ENCODE measurements at regions not wholly inside any gene's neighbourhood (a gene's known extent, or its start where the extent isn't known, plus 50 kb on each side); places are given as distances from the start of the nearest gene placed in this dataset.
"Not testable (repeated sequence)": the region's sequence is repeated elsewhere in the genome, so short reads cannot be mapped to it uniquely, and the experiment has no call there.

DNA sequence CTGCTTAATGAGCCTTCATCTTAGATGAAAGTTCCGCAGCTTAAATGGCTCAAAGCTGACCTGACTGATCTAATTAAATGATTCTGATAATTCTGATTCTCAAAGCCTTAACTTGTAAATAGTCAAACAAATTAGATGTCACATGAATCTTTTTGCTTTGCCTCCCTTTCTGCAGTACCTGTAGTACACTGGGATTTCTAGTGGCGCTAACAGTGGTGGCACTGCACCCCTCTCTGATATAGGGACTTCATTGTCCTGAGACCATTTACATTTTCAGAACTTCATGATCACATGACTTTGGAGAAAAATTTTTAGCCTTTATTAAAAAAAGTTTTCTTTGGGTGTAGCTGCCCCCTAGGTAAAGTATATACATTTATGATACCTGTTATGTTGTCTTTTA is 546.7 kb upstream of the ADGRL2 start:
- Histone ChIP-seq H3K9me3 (ENCODE audit: control insufficient read depth in 1 of 2, low read length in 2 of 2) (no peaks in the 10 kb centered on the region), H3K4me1 (ENCODE audit: control insufficient read depth in 1 of 2, insufficient read depth in 2 of 2, low read length in 2 of 2) (no peaks in the 10 kb centered on the region), H3K4me3 (ENCODE audit: low read depth in 1 of 2, low read length in 2 of 2) (no peak overlapping the region), H3K27me3 (ENCODE audit: control insufficient read depth in 1 of 2, insufficient read depth in 2 of 2, low read length in 2 of 2) (no peaks in the 10 kb centered on the region), H3K36me3 (ENCODE audit: control insufficient read depth in 1 of 2, insufficient read depth in 2 of 2, low read length in 2 of 2) (no peaks in the 10 kb centered on the region), H3K27ac (ENCODE audit: low read depth, low read length) (no peak overlapping the region), H3K9ac (ENCODE audit: low read depth in 1 of 2, low read length in 2 of 2) (no peak overlapping the region)

GRCh38 chr1:81252471-81253151 is 548.1 kb upstream of the ADGRL2 start:
- H3K4me3 ChIP-seq (ENCODE audit: low read depth in 1 of 2, low read length in 2 of 2), result no peak overlapping the region
- no peaks in the 10 kb centered on the region for H3K9me3 ChIP-seq (ENCODE audit: control insufficient read depth in 1 of 2, low read length in 2 of 2)
- H3K4me1 ChIP-seq (ENCODE audit: control insufficient read depth in 1 of 2, insufficient read depth in 2 of 2, low read length in 2 of 2), result no peaks in the 10 kb centered on the region
- H3K36me3 ChIP-seq (ENCODE audit: control insufficient read depth in 1 of 2, insufficient read depth in 2 of 2, low read length in 2 of 2), result no peaks in the 10 kb centered on the region
- H3K27ac ChIP-seq (ENCODE audit: low read depth, low read length), result no peak overlapping the region
- no peaks in the 10 kb centered on the region for H3K27me3 ChIP-seq (ENCODE audit: control insufficient read depth in 1 of 2, insufficient read depth in 2 of 2, low read length in 2 of 2)
- no peak overlapping the region for H3K9ac ChIP-seq (ENCODE audit: low read depth in 1 of 2, low read length in 2 of 2)

GRCh38 chr1:81250825-81251224 is 549.9 kb upstream of the ADGRL2 start:
- H3K36me3 ChIP-seq (ENCODE audit: control insufficient read depth in 1 of 2, insufficient read depth in 2 of 2, low read length in 2 of 2); H3K9me3 ChIP-seq (ENCODE audit: control insufficient read depth in 1 of 2, low read length in 2 of 2); H3K27me3 ChIP-seq (ENCODE audit: control insufficient read depth in 1 of 2, insufficient read depth in 2 of 2, low read length in 2 of 2): not testable (repeated sequence)

DNA sequence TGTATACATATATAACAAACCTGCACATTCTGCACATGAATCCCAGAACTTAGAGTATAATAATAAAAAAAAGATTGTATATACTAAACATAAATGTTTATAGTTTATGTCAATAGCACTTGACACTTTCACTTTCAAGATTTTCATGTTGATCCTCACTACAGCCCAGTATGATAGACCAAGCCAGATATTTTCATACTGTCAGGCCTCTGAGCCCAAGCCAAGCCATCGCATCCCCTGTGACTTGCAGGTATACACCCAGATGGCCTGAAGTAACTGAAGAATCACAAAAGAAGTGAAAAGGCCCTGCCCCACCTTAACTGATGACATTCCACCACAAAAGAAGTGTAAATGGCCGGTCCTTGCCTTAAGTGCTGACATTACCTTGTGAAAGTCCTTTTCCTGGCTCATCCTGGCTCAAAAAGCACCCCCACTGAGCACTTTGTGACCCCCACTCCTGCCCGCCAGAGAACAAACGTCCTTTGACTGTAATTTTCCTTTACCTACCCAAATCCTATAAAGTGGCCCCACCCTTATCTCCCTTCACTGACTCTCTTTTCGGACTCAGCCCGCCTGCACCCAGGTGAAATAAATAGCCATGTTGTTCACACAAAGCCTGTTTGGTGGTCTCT is 555.5 kb upstream of the ADGRL2 start:
- H3K27ac ChIP-seq (ENCODE audit: low read depth, low read length); H3K4me1 ChIP-seq (ENCODE audit: control insufficient read depth in 1 of 2, insufficient read depth in 2 of 2, low read length in 2 of 2); H3K4me3 ChIP-seq (ENCODE audit: low read depth in 1 of 2, low read length in 2 of 2); H3K36me3 ChIP-seq (ENCODE audit: control insufficient read depth in 1 of 2, insufficient read depth in 2 of 2, low read length in 2 of 2); H3K9me3 ChIP-seq (ENCODE audit: control insufficient read depth in 1 of 2, low read length in 2 of 2); H3K9ac ChIP-seq (ENCODE audit: low read depth in 1 of 2, low read length in 2 of 2); H3K27me3 ChIP-seq (ENCODE audit: control insufficient read depth in 1 of 2, insufficient read depth in 2 of 2, low read length in 2 of 2): not testable (repeated sequence)

More at GRCh38 chr1:81250825-81251224, 549.9 kb upstream of the ADGRL2 start:
- not testable (repeated sequence) for H3K4me1 ChIP-seq (ENCODE audit: control insufficient read depth in 1 of 2, insufficient read depth in 2 of 2, low read length in 2 of 2); H3K4me3 ChIP-seq (ENCODE audit: low read depth in 1 of 2, low read length in 2 of 2); H3K9ac ChIP-seq (ENCODE audit: low read depth in 1 of 2, low read length in 2 of 2); H3K27ac ChIP-seq (ENCODE audit: low read depth, low read length)

- not testable (repeated sequence) for H3K9ac ChIP-seq (ENCODE audit: low read depth in 1 of 2, low read length in 2 of 2); H3K4me1 ChIP-seq (ENCODE audit: control insufficient read depth in 1 of 2, insufficient read depth in 2 of 2, low read length in 2 of 2); H3K27ac ChIP-seq (ENCODE audit: low read depth, low read length); H3K4me3 ChIP-seq (ENCODE audit: low read depth in 1 of 2, low read length in 2 of 2); H3K36me3 ChIP-seq (ENCODE audit: control insufficient read depth in 1 of 2, insufficient read depth in 2 of 2, low read length in 2 of 2); H3K27me3 ChIP-seq (ENCODE audit: control insufficient read depth in 1 of 2, insufficient read depth in 2 of 2, low read length in 2 of 2); H3K9me3 ChIP-seq (ENCODE audit: control insufficient read depth in 1 of 2, low read length in 2 of 2)
These were observed 556.1 kb upstream of the ADGRL2 start for GRCh38 chr1:81244612-81245011.

- Histone ChIP-seq H3K9ac (ENCODE audit: low read depth in 1 of 2, low read length in 2 of 2) (no peak overlapping the region), H3K9me3 (ENCODE audit: control insufficient read depth in 1 of 2, low read length in 2 of 2) (no peaks in the 10 kb centered on the region), H3K4me3 (ENCODE audit: low read depth in 1 of 2, low read length in 2 of 2) (no peak overlapping the region), H3K4me1 (ENCODE audit: control insufficient read depth in 1 of 2, insufficient read depth in 2 of 2, low read length in 2 of 2) (no peaks in the 10 kb centered on the region), H3K27ac (ENCODE audit: low read depth, low read length) (no peak overlapping the region), H3K27me3 (ENCODE audit: control insufficient read depth in 1 of 2, insufficient read depth in 2 of 2, low read length in 2 of 2) (no peaks in the 10 kb centered on the region), H3K36me3 (ENCODE audit: control insufficient read depth in 1 of 2, insufficient read depth in 2 of 2, low read length in 2 of 2) (no peaks in the 10 kb centered on the region)
These were observed 558.6 kb upstream of the ADGRL2 start for GRCh38 chr1:81242103-81242502.

DNA sequence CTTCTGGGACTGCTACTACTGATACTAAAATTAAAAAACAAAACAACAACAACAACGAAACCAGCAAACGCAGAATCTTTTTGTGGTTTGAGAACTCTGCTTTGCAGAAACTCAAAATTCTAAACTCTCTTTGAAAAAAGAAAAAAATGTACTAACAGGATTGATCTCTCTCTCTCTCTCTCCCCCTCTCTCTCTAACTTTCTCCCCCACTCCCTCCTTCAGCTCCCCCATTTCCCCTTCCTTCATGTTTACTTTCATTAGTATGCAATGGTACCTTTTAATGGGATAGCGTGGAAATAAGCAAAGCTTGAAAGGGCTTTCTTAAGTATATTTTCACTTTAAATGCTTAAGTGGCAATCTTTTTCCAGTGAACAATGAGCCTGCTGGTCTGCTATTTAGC is 562.6 kb upstream of the ADGRL2 start:
- Histone ChIP-seq H3K4me3 (ENCODE audit: low read depth in 1 of 2, low read length in 2 of 2) (peak overlapping the region; percentile 67 to 71), H3K4me1 (ENCODE audit: control insufficient read depth in 1 of 2, insufficient read depth in 2 of 2, low read length in 2 of 2) (no peaks in the 10 kb centered on the region), H3K27me3 (ENCODE audit: control insufficient read depth in 1 of 2, insufficient read depth in 2 of 2, low read length in 2 of 2) (no peaks in the 10 kb centered on the region), H3K9ac (ENCODE audit: low read depth in 1 of 2, low read length in 2 of 2) (peak overlapping the region in 1 of 2 donors; percentile 42), H3K27ac (ENCODE audit: low read depth, low read length) (no peak overlapping the region), H3K36me3 (ENCODE audit: control insufficient read depth in 1 of 2, insufficient read depth in 2 of 2, low read length in 2 of 2) (no peaks in the 10 kb centered on the region), H3K9me3 (ENCODE audit: control insufficient read depth in 1 of 2, low read length in 2 of 2) (no peaks in the 10 kb centered on the region)

DNA sequence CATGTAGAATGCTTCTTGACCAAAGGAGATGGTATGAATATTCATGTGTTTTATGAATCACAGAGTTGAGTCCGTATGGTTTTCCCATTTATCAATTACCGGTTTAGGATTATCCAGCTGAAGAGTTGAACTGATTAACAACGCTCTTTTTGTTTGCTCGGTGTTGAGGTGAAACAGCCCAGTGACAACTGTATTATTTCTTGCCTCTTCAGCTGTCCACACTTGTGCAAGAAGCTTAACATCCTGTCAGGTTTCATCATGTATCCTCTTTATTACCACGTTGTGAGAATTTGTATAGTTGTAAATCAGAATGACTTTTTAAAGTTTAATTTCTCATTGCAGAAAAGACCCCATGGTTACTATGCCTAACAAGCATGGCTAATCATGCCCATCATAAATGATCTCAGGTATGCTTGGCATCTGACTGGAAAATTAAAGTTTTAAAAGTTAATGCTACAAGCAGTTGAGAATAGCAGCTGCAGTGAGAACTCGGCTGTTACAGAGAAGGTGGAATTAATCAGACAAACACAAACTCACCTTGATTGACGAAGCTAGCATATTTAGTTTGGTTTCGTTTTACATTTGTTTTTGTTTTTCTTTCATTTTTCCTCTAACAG is 563.2 kb upstream of the ADGRL2 start:
- H3K4me3 ChIP-seq (ENCODE audit: low read depth in 1 of 2, low read length in 2 of 2), result peak overlapping the region; percentile 67 to 71
- H3K9me3 ChIP-seq (ENCODE audit: control insufficient read depth in 1 of 2, low read length in 2 of 2), result no peaks in the 10 kb centered on the region
- no peaks in the 10 kb centered on the region for H3K36me3 ChIP-seq (ENCODE audit: control insufficient read depth in 1 of 2, insufficient read depth in 2 of 2, low read length in 2 of 2)
- H3K4me1 ChIP-seq (ENCODE audit: control insufficient read depth in 1 of 2, insufficient read depth in 2 of 2, low read length in 2 of 2), result no peaks in the 10 kb centered on the region
- H3K9ac ChIP-seq (ENCODE audit: low read depth in 1 of 2, low read length in 2 of 2), result peak overlapping the region in 1 of 2 donors; percentile 42
- no peaks in the 10 kb centered on the region for H3K27me3 ChIP-seq (ENCODE audit: control insufficient read depth in 1 of 2, insufficient read depth in 2 of 2, low read length in 2 of 2)
- no peak overlapping the region for H3K27ac ChIP-seq (ENCODE audit: low read depth, low read length)

DNA sequence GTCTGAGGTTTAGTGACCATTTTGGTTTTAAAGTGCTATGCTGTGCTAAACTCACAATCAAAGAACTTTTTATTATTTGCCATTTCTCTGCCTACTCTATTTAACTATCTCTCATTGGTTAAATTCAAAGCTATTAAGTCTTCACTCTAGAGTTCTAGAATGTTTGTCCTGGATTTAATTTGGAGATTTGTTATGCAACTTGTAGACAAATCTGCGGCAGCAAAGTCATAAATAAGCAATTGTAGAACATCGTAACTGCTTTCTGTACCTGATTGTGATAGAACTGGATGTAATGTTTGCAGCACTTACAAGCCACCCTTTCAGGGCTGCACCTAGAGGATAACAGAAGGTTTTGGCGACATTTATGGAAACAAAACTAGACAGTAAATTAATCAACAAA is 566.5 kb upstream of the ADGRL2 start:
- H3K36me3 ChIP-seq (ENCODE audit: control insufficient read depth in 1 of 2, insufficient read depth in 2 of 2, low read length in 2 of 2), result no peaks in the 10 kb centered on the region
- no peak overlapping the region for H3K27ac ChIP-seq (ENCODE audit: low read depth, low read length)
- no peaks in the 10 kb centered on the region for H3K27me3 ChIP-seq (ENCODE audit: control insufficient read depth in 1 of 2, insufficient read depth in 2 of 2, low read length in 2 of 2)
- no peak overlapping the region for H3K9ac ChIP-seq (ENCODE audit: low read depth in 1 of 2, low read length in 2 of 2)
- no peak overlapping the region for H3K4me3 ChIP-seq (ENCODE audit: low read depth in 1 of 2, low read length in 2 of 2)
- H3K9me3 ChIP-seq (ENCODE audit: control insufficient read depth in 1 of 2, low read length in 2 of 2), result no peaks in the 10 kb centered on the region
- H3K4me1 ChIP-seq (ENCODE audit: control insufficient read depth in 1 of 2, insufficient read depth in 2 of 2, low read length in 2 of 2), result peaks cover 0 to 6% of the 10 kb centered on the region in 2 donors

DNA sequence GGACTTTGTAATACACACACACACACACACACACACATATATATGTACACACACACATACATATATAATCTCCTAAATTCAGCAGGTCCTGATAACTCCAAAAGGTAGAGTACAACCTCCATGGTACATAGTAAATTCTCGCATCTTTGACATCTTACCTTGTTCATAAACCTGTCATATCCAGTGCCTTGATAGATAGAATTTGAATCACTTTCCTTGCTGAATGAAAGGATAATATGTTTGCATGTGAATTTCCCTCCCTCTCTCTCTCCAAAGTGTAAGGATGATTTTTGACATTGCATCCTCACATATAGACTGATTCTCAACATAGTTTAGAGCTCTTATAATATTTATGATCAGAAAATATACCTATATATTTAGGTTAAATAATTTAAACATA is 567.1 kb upstream of the ADGRL2 start:
- Histone ChIP-seq H3K4me1 (ENCODE audit: control insufficient read depth in 1 of 2, insufficient read depth in 2 of 2, low read length in 2 of 2) (peaks cover 0 to 6% of the 10 kb centered on the region in 2 donors), H3K36me3 (ENCODE audit: control insufficient read depth in 1 of 2, insufficient read depth in 2 of 2, low read length in 2 of 2) (no peaks in the 10 kb centered on the region), H3K4me3 (ENCODE audit: low read depth in 1 of 2, low read length in 2 of 2) (no peak overlapping the region), H3K27ac (ENCODE audit: low read depth, low read length) (no peak overlapping the region), H3K9ac (ENCODE audit: low read depth in 1 of 2, low read length in 2 of 2) (no peak overlapping the region), H3K9me3 (ENCODE audit: control insufficient read depth in 1 of 2, low read length in 2 of 2) (no peaks in the 10 kb centered on the region), H3K27me3 (ENCODE audit: control insufficient read depth in 1 of 2, insufficient read depth in 2 of 2, low read length in 2 of 2) (no peaks in the 10 kb centered on the region)
